A549 (cell line): ENCODE measurements at regions not wholly inside any gene's neighbourhood (a gene's known extent, or its start where the extent isn't known, plus 50 kb on each side); places are given as distances from the start of the nearest gene placed in this dataset.

Source experiments
- BHLHE40 ChIP-seq: IDR thresholded peaks from 2 replicates; pipeline ENCODE4 v1.6.1; 2012; ENCODE audit warnings: low read depth, low read length, inconsistent platforms
- CBX8 ChIP-seq: fragments of 200-600 bp; sonication (generic); IDR thresholded peaks from 2 replicates; pipeline ENCODE4 v1.6.1; 2016
- EHMT2 ChIP-seq: fragments of 200-600 bp; sonication (generic); IDR thresholded peaks from 2 replicates; pipeline ENCODE4 v1.6.1; 2016; ENCODE audit warnings: antibody characterized with exemption, low read depth, mild to moderate bottlenecking, moderate library complexity
- EP300 ChIP-seq, 2 experiments: fragments of >200 bp; sonication (Bioruptor Twin); formaldehyde crosslinking; IDR thresholded peaks; 2 replicates in 1 of 2; 3 replicates in 1 of 2; pipeline ENCODE4 v1.6.1; 2016 to 2017
- FOSB ChIP-seq: fragments of 250-450 bp; sonication (Bioruptor Pico); IDR thresholded peaks from 2 replicates; pipeline ENCODE4 v1.5.0; 2020; ENCODE audit warnings: mild to moderate bottlenecking, moderate library complexity
- FOXS1 ChIP-seq: fragments of 250-450 bp; sonication (Bioruptor Pico); IDR thresholded peaks from 2 replicates; pipeline ENCODE4 v1.5.0; 2020; ENCODE audit warnings: mild to moderate bottlenecking, moderate library complexity
- HEYL ChIP-seq: fragments of 250-450 bp; sonication (Bioruptor Pico); IDR thresholded peaks from 2 replicates; pipeline ENCODE4 v1.8.0; 2021; ENCODE audit warnings: mild to moderate bottlenecking, moderate library complexity
- HOXB13 ChIP-seq: fragments of 250-450 bp; sonication (Bioruptor Pico); IDR thresholded peaks from 2 replicates; pipeline ENCODE4 v1.5.0; 2020; ENCODE audit warnings: low read depth, mild to moderate bottlenecking, moderate library complexity
- HOXB5 ChIP-seq: fragments of 250-450 bp; sonication (Bioruptor Pico); IDR thresholded peaks from 2 replicates; pipeline ENCODE4 v1.5.0; 2020; ENCODE audit warnings: mild to moderate bottlenecking, moderate library complexity
- JUN ChIP-seq, 2 experiments: fragments of >200 bp; sonication (Bioruptor Twin); formaldehyde crosslinking; IDR thresholded peaks; 2 replicates in 1 of 2; 3 replicates in 1 of 2; pipeline ENCODE4 v1.6.1; 2016 to 2017
- JUNB ChIP-seq: fragments of >200 bp; sonication (Bioruptor Twin); formaldehyde crosslinking; IDR thresholded peaks from 2 replicates; pipeline ENCODE4 v1.6.1; 2016
- KDM5A ChIP-seq: fragments of 200-600 bp; sonication (generic); IDR thresholded peaks from 2 replicates; pipeline ENCODE4 v1.6.1; 2016; ENCODE audit warnings: antibody characterized with exemption, mild to moderate bottlenecking
- MAFK ChIP-seq: fragments of 450-650 bp; IDR thresholded peaks from 2 replicates; pipeline ENCODE4 v1.6.1; 2014; ENCODE audit not compliant: partially characterized antibody
- MAZ ChIP-seq: fragments of 150-350 bp; IDR thresholded peaks from 2 replicates; pipeline ENCODE4 v1.6.1; 2014; ENCODE audit warnings: antibody characterized with exemption, low read depth, low read length, borderline replicate concordance
- NFE2L2 ChIP-seq: fragments of 150-350 bp; conservative IDR thresholded peaks from 2 replicates; pipeline ENCODE4 v1.6.1; 2014; ENCODE audit warnings: low read length
- NPAS2 ChIP-seq: fragments of 250-450 bp; sonication (Bioruptor Pico); IDR thresholded peaks from 2 replicates; pipeline ENCODE4 v1.8.0; 2022; ENCODE audit warnings: mild to moderate bottlenecking, moderate library complexity, borderline replicate concordance
- NR3C1 ChIP-seq: fragments of >200 bp; sonication (Bioruptor Twin); formaldehyde crosslinking; IDR thresholded peaks from 3 replicates; pipeline ENCODE4 v1.6.1; 2017
- PHF8 ChIP-seq: fragments of 200-600 bp; sonication (generic); IDR thresholded peaks from 2 replicates; pipeline ENCODE4 v1.6.1; 2016; ENCODE audit warnings: low read depth, mild to moderate bottlenecking, antibody characterized with exemption, moderate library complexity, borderline replicate concordance
- POLR2AphosphoS2 ChIP-seq: conservative IDR thresholded peaks from 2 replicates; pipeline ENCODE4 v1.6.1; 2012; ENCODE audit warnings: low read length, improper control_type of control experiment, inconsistent platforms
- RARB ChIP-seq: fragments of 250-450 bp; sonication (Bioruptor Pico); IDR thresholded peaks from 2 replicates; pipeline ENCODE4 v1.8.0; 2021; ENCODE audit warnings: mild to moderate bottlenecking, moderate library complexity
- RCOR1 ChIP-seq: fragments of 150-350 bp; IDR thresholded peaks from 2 replicates; pipeline ENCODE4 v1.6.1; 2014; ENCODE audit warnings: antibody characterized with exemption, low read length, low read depth
- RFX5 ChIP-seq: fragments of 450-650 bp; IDR thresholded peaks from 2 replicates; pipeline ENCODE4 v1.7.1; 2014; ENCODE audit warnings: antibody characterized with exemption, mild to moderate bottlenecking, moderate library complexity
- RNF2 ChIP-seq: fragments of 200-600 bp; sonication (generic); IDR thresholded peaks from 2 replicates; pipeline ENCODE4 v1.6.1; 2016; ENCODE audit warnings: low read depth, mild to moderate bottlenecking, antibody characterized with exemption, moderate library complexity, borderline replicate concordance
- SMC3 ChIP-seq: fragments of >200 bp; sonication (Bioruptor Twin); formaldehyde crosslinking; IDR thresholded peaks from 3 replicates; pipeline ENCODE4 v1.6.1; 2018; ENCODE audit warnings: inconsistent platforms
- SREBF2 ChIP-seq: fragments of 450-650 bp; IDR thresholded peaks from 2 replicates; pipeline ENCODE4 v1.6.1; 2014; ENCODE audit warnings: mild to moderate bottlenecking, moderate library complexity
- TP53 ChIP-seq: fragments of 250-450 bp; sonication (Bioruptor Pico); IDR thresholded peaks from 2 replicates; pipeline ENCODE4 v1.5.0; 2021; ENCODE audit warnings: mild to moderate bottlenecking, moderate library complexity
- ZC3H11A ChIP-seq: fragments of 450-650 bp; IDR thresholded peaks from 2 replicates; pipeline ENCODE4 v1.6.1; 2014; ENCODE audit warnings: antibody characterized with exemption, mild to moderate bottlenecking
- ZFP36 ChIP-seq: fragments of 450-650 bp; IDR thresholded peaks from 2 replicates; pipeline ENCODE4 v1.6.1; 2014; ENCODE audit warnings: borderline replicate concordance; ENCODE audit not compliant: partially characterized antibody
- ZSCAN20 ChIP-seq: fragments of 250-450 bp; sonication (Bioruptor Pico); IDR thresholded peaks from 2 replicates; pipeline ENCODE4 v1.8.0; 2022; ENCODE audit warnings: mild to moderate bottlenecking, moderate library complexity
- TF ChIP-seq, protein P1 (sequence below): fragments of >200 bp; sonication (Bioruptor Twin); formaldehyde crosslinking; IDR thresholded peaks from 3 replicates; pipeline ENCODE4 v1.5.1; 2016
- TF ChIP-seq, protein P2 (sequence below): IDR thresholded peaks from 2 replicates; pipeline ENCODE4 v1.6.1; 2012; ENCODE audit warnings: low read depth, borderline replicate concordance
- TF ChIP-seq, protein P3 (sequence below): fragments of 450-650 bp; IDR thresholded peaks from 2 replicates; pipeline ENCODE4 v1.6.1; 2014; ENCODE audit warnings: antibody characterized with exemption
- TF ChIP-seq, protein P4 (sequence below): IDR thresholded peaks from 2 replicates; pipeline ENCODE4 v1.6.1; 2012
- TF ChIP-seq, protein P5 (sequence below): fragments of 150-350 bp; IDR thresholded peaks from 2 replicates; pipeline ENCODE4 v1.6.1; 2014; ENCODE audit warnings: low read depth, mild to moderate bottlenecking, low read length
- TF ChIP-seq, protein P6 (sequence below): fragments of >200 bp; sonication (Bioruptor Twin); formaldehyde crosslinking; IDR thresholded peaks from 2 replicates; pipeline ENCODE4 v1.6.1; 2016
- TF ChIP-seq, protein P7 (sequence below): IDR thresholded peaks from 2 replicates; pipeline ENCODE4 v1.6.1; 2012
- TF ChIP-seq, protein P8 (sequence below): fragments of >200 bp; sonication (Bioruptor Twin); formaldehyde crosslinking; IDR thresholded peaks from 3 replicates; pipeline ENCODE4 v1.6.1; 2016

DNA sequence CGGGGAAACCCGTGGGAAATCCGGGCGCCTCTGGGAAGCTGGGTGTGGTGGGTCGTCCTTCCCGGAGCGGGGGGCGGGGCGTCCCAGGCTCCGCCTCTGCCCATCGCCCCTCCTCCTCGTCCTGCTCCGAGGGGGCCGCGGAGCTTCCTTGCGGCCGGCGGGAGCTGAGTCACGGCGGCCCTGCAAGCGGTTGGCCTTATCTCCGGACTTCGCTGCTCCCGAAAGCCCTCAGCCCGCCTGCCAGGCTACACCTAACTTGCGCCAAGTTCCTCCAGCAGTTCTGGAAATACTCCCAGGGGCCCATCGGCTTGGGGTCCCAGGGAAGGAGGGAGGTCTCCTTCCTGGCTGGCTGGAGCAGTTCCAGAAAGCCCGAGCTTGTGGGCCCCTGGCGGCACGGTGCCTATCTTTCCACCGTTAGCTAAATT, 54.1 kb upstream of the CDKN2AIPNL start (continued):
- TF ChIP-seq, protein P1, sequence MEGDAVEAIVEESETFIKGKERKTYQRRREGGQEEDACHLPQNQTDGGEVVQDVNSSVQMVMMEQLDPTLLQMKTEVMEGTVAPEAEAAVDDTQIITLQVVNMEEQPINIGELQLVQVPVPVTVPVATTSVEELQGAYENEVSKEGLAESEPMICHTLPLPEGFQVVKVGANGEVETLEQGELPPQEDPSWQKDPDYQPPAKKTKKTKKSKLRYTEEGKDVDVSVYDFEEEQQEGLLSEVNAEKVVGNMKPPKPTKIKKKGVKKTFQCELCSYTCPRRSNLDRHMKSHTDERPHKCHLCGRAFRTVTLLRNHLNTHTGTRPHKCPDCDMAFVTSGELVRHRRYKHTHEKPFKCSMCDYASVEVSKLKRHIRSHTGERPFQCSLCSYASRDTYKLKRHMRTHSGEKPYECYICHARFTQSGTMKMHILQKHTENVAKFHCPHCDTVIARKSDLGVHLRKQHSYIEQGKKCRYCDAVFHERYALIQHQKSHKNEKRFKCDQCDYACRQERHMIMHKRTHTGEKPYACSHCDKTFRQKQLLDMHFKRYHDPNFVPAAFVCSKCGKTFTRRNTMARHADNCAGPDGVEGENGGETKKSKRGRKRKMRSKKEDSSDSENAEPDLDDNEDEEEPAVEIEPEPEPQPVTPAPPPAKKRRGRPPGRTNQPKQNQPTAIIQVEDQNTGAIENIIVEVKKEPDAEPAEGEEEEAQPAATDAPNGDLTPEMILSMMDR = no peak
- no peak for TF ChIP-seq FOSB (CRISPR knock-in tag)
- TF ChIP-seq TP53 (CRISPR knock-in tag) = no peak
- peak; percentile 65 for TF ChIP-seq MAFK
- TF ChIP-seq SMC3 = no peak; the same call in 2 of the 3 replicates
- TF ChIP-seq, protein P2, sequence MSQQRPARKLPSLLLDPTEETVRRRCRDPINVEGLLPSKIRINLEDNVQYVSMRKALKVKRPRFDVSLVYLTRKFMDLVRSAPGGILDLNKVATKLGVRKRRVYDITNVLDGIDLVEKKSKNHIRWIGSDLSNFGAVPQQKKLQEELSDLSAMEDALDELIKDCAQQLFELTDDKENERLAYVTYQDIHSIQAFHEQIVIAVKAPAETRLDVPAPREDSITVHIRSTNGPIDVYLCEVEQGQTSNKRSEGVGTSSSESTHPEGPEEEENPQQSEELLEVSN = 0 out of 2 replicates have a peak, but pooled peaks have one; percentile 9
- no peak; the same call in 1 of the 2 replicates for TF ChIP-seq JUNB
- TF ChIP-seq FOXS1 (CRISPR knock-in tag) = no peak
- TF ChIP-seq HEYL = no peak
- TF ChIP-seq EHMT2 = no peak
- no peak for TF ChIP-seq ZC3H11A
- TF ChIP-seq PHF8 = no peak
- TF ChIP-seq HOXB13 (CRISPR knock-in tag) = no peak
- TF ChIP-seq, protein P3, sequence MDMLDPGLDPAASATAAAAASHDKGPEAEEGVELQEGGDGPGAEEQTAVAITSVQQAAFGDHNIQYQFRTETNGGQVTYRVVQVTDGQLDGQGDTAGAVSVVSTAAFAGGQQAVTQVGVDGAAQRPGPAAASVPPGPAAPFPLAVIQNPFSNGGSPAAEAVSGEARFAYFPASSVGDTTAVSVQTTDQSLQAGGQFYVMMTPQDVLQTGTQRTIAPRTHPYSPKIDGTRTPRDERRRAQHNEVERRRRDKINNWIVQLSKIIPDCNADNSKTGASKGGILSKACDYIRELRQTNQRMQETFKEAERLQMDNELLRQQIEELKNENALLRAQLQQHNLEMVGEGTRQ = no peak
- TF ChIP-seq RNF2 = no peak
- TF ChIP-seq NR3C1 = no peak
- TF ChIP-seq, protein P4, sequence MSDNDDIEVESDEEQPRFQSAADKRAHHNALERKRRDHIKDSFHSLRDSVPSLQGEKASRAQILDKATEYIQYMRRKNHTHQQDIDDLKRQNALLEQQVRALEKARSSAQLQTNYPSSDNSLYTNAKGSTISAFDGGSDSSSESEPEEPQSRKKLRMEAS = no peak
- TF ChIP-seq ZFP36 = no peak
- no peak for TF ChIP-seq RCOR1
- TF ChIP-seq MAZ = peak; percentile 94
- no peak for TF ChIP-seq EP300 (IDR thresholded peaks at IDR 0.05)
- no peak for TF ChIP-seq NPAS2 (CRISPR knock-in tag)
- TF ChIP-seq HOXB5 (CRISPR knock-in tag) = no peak
- TF ChIP-seq BHLHE40 = no peak
- TF ChIP-seq, protein P5, sequence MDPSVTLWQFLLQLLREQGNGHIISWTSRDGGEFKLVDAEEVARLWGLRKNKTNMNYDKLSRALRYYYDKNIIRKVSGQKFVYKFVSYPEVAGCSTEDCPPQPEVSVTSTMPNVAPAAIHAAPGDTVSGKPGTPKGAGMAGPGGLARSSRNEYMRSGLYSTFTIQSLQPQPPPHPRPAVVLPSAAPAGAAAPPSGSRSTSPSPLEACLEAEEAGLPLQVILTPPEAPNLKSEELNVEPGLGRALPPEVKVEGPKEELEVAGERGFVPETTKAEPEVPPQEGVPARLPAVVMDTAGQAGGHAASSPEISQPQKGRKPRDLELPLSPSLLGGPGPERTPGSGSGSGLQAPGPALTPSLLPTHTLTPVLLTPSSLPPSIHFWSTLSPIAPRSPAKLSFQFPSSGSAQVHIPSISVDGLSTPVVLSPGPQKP = no peak
- TF ChIP-seq RARB = no peak
- no peak for TF ChIP-seq CBX8
- TF ChIP-seq, protein P6, sequence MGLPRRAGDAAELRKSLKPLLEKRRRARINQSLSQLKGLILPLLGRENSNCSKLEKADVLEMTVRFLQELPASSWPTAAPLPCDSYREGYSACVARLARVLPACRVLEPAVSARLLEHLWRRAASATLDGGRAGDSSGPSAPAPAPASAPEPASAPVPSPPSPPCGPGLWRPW = no peak
- TF ChIP-seq NFE2L2 = no peak; the same call in 1 of the 2 replicates
- TF ChIP-seq RFX5 = no peak
- TF ChIP-seq, protein P7, sequence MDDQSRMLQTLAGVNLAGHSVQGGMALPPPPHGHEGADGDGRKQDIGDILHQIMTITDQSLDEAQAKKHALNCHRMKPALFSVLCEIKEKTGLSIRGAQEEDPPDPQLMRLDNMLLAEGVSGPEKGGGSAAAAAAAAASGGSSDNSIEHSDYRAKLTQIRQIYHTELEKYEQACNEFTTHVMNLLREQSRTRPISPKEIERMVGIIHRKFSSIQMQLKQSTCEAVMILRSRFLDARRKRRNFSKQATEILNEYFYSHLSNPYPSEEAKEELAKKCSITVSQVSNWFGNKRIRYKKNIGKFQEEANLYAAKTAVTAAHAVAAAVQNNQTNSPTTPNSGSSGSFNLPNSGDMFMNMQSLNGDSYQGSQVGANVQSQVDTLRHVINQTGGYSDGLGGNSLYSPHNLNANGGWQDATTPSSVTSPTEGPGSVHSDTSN = no peak
- TF ChIP-seq, protein P8, sequence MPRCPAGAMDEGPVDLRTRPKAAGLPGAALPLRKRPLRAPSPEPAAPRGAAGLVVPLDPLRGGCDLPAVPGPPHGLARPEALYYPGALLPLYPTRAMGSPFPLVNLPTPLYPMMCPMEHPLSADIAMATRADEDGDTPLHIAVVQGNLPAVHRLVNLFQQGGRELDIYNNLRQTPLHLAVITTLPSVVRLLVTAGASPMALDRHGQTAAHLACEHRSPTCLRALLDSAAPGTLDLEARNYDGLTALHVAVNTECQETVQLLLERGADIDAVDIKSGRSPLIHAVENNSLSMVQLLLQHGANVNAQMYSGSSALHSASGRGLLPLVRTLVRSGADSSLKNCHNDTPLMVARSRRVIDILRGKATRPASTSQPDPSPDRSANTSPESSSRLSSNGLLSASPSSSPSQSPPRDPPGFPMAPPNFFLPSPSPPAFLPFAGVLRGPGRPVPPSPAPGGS = no peak
- no peak for TF ChIP-seq ZSCAN20 (CRISPR knock-in tag)
- TF ChIP-seq KDM5A = no peak
- no peak for TF ChIP-seq POLR2AphosphoS2
- TF ChIP-seq JUN (IDR thresholded peaks at IDR 0.05) = peak in 1 of 2 experiments; percentile 43; a peak in 1 of 5 replicates
- TF ChIP-seq SREBF2 = no peak
